Progenitor cell of endocrine pancreas (in vitro differentiated cells): ENCODE measurements at regions not wholly inside any gene's neighbourhood (a gene's known extent, or its start where the extent isn't known, plus 50 kb on each side); places are given as distances from the start of the nearest gene placed in this dataset.
"Not testable (repeated sequence)": the region's sequence is repeated elsewhere in the genome, so short reads cannot be mapped to it uniquely, and the experiment has no call there.

Experiments used
- DNase-seq: peaks from one replicate; pipeline ENCODE4 v3.0.0; 2021; ENCODE audit warnings: low spot score; ENCODE audit not compliant: unreplicated experiment
- H3K27ac Mint-ChIP-seq: 2 replicates; pipeline ENCODE4 v1.8.0; 2021; ENCODE audit warnings: mild to moderate bottlenecking, moderate library complexity, mixed read lengths
- H3K27me3 Mint-ChIP-seq: 2 replicates; pipeline ENCODE4 v1.8.0; 2021; ENCODE audit warnings: mixed read lengths
- H3K36me3 Mint-ChIP-seq: 2 replicates; pipeline ENCODE4 v1.8.0; 2022; ENCODE audit warnings: mixed read lengths; ENCODE audit not compliant: insufficient read depth
- H3K4me1 Mint-ChIP-seq: 2 replicates; pipeline ENCODE4 v1.8.0; 2021; ENCODE audit warnings: low read depth, mixed read lengths
- H3K4me3 Mint-ChIP-seq: 2 replicates; pipeline ENCODE4 v1.8.0; 2021; ENCODE audit warnings: low read depth, mild to moderate bottlenecking, moderate library complexity, mixed read lengths
- H3K9me3 Mint-ChIP-seq: 2 replicates; pipeline ENCODE4 v1.8.0; 2021; ENCODE audit warnings: low read depth, mixed read lengths
- TF ChIP-seq, protein P1 (sequence below): fragments of 200-600 bp; sonication (generic); IDR thresholded peaks from one replicate; pipeline ENCODE4 v1.5.0; 2021; ENCODE audit warnings: antibody characterized with exemption, mild to moderate bottlenecking; ENCODE audit not compliant: unreplicated experiment

DNA sequence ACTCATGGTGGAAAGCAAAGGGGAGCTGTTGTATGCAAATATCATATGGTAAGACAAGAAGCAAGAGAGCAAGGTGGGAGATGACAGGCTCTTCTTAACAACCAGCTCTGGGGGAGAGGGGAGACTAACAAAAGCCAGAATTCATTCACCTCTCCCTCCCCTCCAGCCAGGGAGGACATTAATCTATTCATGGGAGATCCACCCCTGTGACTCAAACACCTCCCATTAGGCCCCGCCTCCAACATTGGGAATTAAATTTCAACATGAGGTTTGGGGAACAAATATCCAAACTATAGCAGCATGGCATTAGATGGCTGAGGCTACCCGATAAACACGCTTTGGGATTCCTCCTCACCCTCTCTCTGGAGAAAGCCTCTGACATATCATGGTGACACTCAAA, 210.6 kb downstream of the RHOU start:
- TF ChIP-seq, protein P1, sequence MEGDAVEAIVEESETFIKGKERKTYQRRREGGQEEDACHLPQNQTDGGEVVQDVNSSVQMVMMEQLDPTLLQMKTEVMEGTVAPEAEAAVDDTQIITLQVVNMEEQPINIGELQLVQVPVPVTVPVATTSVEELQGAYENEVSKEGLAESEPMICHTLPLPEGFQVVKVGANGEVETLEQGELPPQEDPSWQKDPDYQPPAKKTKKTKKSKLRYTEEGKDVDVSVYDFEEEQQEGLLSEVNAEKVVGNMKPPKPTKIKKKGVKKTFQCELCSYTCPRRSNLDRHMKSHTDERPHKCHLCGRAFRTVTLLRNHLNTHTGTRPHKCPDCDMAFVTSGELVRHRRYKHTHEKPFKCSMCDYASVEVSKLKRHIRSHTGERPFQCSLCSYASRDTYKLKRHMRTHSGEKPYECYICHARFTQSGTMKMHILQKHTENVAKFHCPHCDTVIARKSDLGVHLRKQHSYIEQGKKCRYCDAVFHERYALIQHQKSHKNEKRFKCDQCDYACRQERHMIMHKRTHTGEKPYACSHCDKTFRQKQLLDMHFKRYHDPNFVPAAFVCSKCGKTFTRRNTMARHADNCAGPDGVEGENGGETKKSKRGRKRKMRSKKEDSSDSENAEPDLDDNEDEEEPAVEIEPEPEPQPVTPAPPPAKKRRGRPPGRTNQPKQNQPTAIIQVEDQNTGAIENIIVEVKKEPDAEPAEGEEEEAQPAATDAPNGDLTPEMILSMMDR = no peak
- Mint-ChIP-seq H3K9me3 (no peaks in the 10 kb centered on the region), H3K27me3 (peaks cover 5% of the 10 kb centered on the region), H3K4me1 (no peaks in the 10 kb centered on the region), H3K27ac (no peak overlapping the region), H3K4me3 (no peak overlapping the region), H3K36me3 (no peaks in the 10 kb centered on the region)
- DNase-seq = no peak

GRCh38 chr1:228949617-228950016, 214.3 kb downstream of the RHOU start:
- H3K4me3 Mint-ChIP-seq, H3K4me1 Mint-ChIP-seq, H3K27me3 Mint-ChIP-seq, H3K9me3 Mint-ChIP-seq, H3K36me3 Mint-ChIP-seq, DNase-seq, H3K27ac Mint-ChIP-seq: not testable (repeated sequence)

DNA sequence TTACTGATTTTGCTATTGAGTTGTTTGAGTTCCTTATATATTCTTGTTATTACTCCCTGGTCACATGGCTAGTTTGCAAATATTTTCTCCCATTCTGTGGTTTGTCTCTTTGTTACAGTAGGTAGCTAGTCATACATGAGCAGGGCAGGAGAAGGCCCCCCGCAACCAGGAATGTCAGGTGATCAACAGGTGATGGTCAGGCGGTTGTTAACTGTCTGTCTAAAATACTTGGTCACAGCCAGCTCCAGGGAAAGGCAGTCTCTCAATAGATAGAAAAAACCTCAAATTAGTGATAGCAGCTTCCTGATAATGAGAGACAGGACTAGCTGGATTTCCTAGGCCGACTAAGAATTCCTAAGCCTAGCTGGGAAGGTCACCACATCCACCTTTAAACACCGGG, 217.9 kb downstream of the RHOU start:
- no peak for DNase-seq
- Mint-ChIP-seq H3K27ac (no peak overlapping the region), H3K9me3 (no peaks in the 10 kb centered on the region), H3K4me1 (peaks cover 3% of the 10 kb centered on the region), H3K4me3 (no peak overlapping the region), H3K36me3 (no peaks in the 10 kb centered on the region), H3K27me3 (no peaks in the 10 kb centered on the region)
- TF ChIP-seq, protein P1 = no peak

DNA sequence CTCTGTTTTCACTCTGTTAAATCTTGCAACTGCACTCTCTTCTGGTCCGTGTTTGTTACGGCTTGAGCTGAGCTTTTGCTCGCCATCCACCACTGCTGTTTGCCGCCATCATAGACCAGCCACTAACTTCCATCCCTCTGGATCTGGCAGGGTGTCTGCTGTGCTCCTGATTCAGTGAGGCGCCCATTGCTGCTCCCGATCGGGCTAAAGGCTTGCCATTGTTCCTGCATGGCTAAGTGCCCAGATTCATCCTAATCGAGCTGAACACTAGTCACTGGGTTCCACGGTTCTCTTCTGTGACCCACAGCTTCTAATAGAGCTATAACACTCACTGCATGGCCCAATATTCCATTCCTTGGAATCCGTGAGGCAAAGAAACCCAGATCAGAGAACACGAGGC, 218.5 kb downstream of the RHOU start:
- H3K4me3 Mint-ChIP-seq, H3K4me1 Mint-ChIP-seq, H3K36me3 Mint-ChIP-seq, H3K27ac Mint-ChIP-seq, H3K9me3 Mint-ChIP-seq, DNase-seq, H3K27me3 Mint-ChIP-seq: not testable (repeated sequence)

DNA sequence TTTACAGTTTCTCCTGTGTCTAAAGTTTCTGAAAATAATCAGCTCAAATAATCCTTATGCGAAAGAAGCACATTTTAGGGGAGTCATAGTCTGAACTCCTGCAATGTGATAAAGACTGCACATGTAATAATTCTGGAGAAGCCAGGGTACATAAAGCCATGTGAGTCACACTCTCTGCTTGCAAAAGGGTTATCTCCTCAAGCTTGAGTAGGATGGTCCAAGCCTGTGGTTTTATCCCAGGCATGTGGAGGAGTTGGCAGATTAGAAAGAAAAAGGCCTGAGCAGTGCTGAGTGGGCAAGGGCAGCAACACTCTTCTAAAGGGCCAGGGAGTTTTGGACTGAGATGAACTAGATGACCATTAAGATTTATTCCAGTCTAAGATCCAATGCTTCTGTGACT, 220.4 kb downstream of the RHOU start:
- H3K4me1 Mint-ChIP-seq = peaks cover 14% of the 10 kb centered on the region
- H3K27ac Mint-ChIP-seq = no peak overlapping the region
- H3K36me3 Mint-ChIP-seq = no peaks in the 10 kb centered on the region
- no peak for DNase-seq
- H3K27me3 Mint-ChIP-seq = no peaks in the 10 kb centered on the region
- H3K4me3 Mint-ChIP-seq = no peak overlapping the region
- H3K9me3 Mint-ChIP-seq = no peaks in the 10 kb centered on the region
- TF ChIP-seq, protein P1 = no peak

DNA sequence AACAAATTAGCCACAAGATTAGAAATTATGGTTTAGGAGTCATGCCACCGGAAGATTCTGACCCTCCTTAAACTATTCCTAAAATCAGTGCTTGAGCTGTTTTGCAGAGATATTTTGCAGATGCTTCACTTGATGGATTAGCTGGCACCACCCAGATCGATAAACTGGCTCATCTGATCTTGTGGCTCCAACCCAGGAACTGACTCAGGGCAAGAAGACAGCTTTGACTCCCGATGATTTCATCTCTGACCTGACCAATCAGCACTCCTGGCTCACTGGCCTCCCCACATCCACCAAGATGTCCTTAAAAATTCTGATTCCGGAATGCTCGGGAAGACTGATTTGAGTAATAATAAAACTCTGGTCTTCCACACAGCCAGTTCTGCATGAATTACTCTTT, 221.6 kb downstream of the RHOU start:
- Mint-ChIP-seq H3K27me3 (no peaks in the 10 kb centered on the region), H3K4me1 (peaks cover 14% of the 10 kb centered on the region), H3K4me3 (no peak overlapping the region), H3K36me3 (no peaks in the 10 kb centered on the region), H3K27ac (no peak overlapping the region), H3K9me3 (no peaks in the 10 kb centered on the region)
- DNase-seq = no peak
- TF ChIP-seq, protein P1 = no peak
